AG04449 (cell line): ENCODE measurements at regions not wholly inside any gene's neighbourhood (a gene's known extent, or its start where the extent isn't known, plus 50 kb on each side); places are given as distances from the start of the nearest gene placed in this dataset.

Experiments
- CTCF ChIA-PET: fragments of 350-600 bp; formaldehyde crosslinking; extraction: SDS; loops from one replicate; lab custom pipeline; 2021; ENCODE audit warnings: antibody characterized with exemption; lab: Yijun Ruan, JAX
- POLR2A ChIA-PET: fragments of 400-600, 350-600 bp; formaldehyde crosslinking; extraction: SDS; loops from one replicate; lab custom pipeline; 2020; ENCODE audit warnings: antibody characterized with exemption, inconsistent platforms; lab: Yijun Ruan, JAX
- DNase-seq: peaks from one replicate; pipeline ENCODE4 v3.0.0-alpha.2; 2010; ENCODE audit warnings: low read depth, low spot score
- H3K4me3 ChIP-seq: 2 replicates; pipeline ENCODE4 v1.5.1; 2011; ENCODE audit warnings: low read depth, mild to moderate bottlenecking, control low read depth, low read length
- TF ChIP-seq, protein P1 (sequence below): IDR thresholded peaks from one replicate; pipeline ENCODE4 v1.5.1; 2011; ENCODE audit warnings: mild to moderate bottlenecking, moderate library complexity, low read length, control low read depth, inconsistent platforms; ENCODE audit not compliant: insufficient read depth; ENCODE audit errors: missing control alignments

DNA sequence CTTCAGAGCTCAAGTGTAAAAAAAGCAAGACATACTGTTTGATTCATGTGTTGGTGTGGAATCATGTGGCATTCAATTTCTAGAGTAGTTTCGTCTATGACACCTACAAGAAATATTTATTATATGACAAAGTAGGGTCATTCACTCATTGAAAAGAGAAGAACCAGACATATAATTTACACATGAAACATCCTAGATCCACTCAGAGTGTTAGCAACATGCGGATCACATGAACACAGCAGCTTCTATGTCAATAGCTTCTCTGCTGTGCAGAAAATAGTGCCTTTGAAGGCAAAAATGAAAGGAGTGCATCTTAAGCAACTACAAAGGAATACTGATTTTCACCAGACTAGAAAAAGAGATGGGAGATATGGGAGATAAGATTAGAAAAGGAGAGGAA, 569.8 kb downstream of the RPS29 start:
- H3K4me3 ChIP-seq = no peak overlapping the region
- TF ChIP-seq, protein P1, sequence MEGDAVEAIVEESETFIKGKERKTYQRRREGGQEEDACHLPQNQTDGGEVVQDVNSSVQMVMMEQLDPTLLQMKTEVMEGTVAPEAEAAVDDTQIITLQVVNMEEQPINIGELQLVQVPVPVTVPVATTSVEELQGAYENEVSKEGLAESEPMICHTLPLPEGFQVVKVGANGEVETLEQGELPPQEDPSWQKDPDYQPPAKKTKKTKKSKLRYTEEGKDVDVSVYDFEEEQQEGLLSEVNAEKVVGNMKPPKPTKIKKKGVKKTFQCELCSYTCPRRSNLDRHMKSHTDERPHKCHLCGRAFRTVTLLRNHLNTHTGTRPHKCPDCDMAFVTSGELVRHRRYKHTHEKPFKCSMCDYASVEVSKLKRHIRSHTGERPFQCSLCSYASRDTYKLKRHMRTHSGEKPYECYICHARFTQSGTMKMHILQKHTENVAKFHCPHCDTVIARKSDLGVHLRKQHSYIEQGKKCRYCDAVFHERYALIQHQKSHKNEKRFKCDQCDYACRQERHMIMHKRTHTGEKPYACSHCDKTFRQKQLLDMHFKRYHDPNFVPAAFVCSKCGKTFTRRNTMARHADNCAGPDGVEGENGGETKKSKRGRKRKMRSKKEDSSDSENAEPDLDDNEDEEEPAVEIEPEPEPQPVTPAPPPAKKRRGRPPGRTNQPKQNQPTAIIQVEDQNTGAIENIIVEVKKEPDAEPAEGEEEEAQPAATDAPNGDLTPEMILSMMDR = no peak
- CTCF ChIA-PET = no interaction called here
- POLR2A ChIA-PET = interaction anchor here (0.7 kb wide), 1 partner anchor 26 kb away, joined by 3 read pairs; no protein-coding TSS in a partner anchor
- DNase-seq = no peak

DNA sequence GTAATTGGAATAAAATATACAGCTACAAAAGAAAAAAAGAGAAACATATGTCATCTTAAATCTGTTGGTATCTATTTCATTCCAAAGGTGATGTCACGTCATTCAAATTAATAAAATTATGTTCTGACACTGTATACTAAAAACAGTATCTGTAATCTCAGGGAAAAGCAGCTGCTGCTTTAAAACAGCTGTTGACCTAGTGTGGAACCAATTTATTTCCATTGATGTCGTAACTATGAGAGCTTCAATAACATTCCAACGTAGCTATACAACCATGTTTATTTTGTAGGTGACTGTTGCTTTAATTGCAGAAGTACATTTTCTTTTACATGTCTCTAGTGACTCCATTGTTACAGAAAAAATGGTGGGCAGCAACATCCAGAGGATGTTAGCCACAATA, 571.7 kb downstream of the RPS29 start:
- POLR2A ChIA-PET = no interaction called here
- no peak overlapping the region for H3K4me3 ChIP-seq
- CTCF ChIA-PET = no interaction called here
- TF ChIP-seq, protein P1 = no peak
- DNase-seq = no peak

DNA sequence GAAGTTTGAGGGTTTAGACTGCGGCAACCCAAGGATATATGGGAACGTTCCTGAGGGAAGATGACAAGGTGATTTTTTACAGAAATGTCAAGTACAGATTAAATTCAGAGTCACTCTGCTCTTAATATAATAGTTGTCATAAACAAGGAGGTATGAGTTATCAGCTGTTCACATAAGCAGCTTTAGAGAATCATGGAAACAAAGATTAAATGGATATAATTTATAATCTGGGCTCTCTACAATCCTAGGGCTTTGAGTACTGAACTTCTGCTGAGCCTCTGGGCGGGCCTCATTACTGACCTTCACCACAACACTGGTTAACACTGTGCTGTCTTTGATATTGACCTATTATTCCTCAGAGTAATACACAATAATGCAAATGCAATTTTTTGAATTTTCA, 577.8 kb downstream of the RPS29 start:
- no peak overlapping the region for H3K4me3 ChIP-seq
- CTCF ChIA-PET = no interaction called here
- no peak for DNase-seq
- POLR2A ChIA-PET = no interaction called here
- TF ChIP-seq, protein P1 = no peak

DNA sequence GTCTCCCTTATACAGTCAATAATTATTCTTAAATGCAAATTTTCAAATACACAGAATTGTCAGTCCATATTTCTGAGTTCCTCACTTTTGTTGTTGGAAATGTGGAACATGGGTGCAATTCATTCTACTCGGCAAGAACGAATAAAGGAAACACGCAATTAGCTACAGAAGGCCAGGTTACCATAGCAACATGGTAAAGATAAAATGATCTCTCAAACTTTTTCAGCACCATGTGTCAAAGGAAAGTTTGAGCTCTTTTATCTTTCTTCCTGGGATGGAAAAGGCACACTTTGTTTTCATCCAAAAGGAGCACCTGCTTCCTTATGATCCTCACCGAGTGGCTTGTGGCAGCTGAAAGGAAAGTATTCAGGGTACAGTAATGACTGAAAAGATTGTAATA, 595.0 kb downstream of the RPS29 start:
- no peak for DNase-seq
- no peak overlapping the region for H3K4me3 ChIP-seq
- TF ChIP-seq, protein P1 = no peak
- ChIA-PET POLR2A (no interaction called here), CTCF (no interaction called here)

DNA sequence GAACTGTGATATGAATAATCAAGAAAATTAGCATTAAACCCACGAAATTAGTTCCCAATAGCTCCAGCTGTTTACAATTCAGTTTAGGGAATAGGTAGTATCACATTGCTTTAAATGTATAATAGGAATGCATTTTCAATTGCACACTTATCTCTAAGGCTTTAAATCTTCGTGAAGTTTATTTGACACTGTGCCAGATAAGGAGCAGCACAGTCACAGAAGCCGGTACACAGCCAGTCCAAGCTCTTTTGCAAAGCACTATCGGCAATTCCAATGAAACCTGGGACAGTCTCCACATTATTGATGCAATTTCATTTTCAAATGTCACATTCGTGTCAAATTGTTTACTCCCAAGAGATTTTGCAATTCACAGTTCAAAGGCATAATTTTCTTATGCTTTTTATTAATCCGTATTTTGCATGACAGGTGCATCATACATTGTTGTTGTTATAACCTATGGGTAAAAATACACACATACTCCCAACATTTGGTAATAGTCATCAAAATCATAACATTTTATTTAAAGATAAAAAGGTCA, 602.8 kb downstream of the RPS29 start:
- no peak overlapping the region for H3K4me3 ChIP-seq
- no peak for DNase-seq
- TF ChIP-seq, protein P1 = no peak
- CTCF ChIA-PET = no interaction called here
- POLR2A ChIA-PET = no interaction called here

DNA sequence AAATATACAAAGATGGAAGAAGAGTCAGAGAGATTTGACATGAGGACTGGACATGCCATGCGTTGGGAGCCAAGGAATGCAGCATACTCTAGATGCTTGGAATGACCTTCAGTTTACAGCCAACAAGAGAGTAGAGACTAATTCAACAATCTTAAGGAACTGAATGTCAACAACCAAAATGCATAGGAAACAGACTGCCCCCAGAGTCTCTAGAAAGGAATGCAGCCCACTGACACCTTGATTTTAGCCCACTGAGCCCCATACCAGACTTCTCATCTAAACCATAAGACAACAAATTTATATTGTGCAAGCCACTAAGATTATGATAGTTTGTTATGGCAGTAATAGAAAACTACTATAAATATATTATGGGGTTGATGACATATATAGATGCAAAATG, 611.2 kb downstream of the RPS29 start:
- ChIA-PET CTCF (no interaction called here), POLR2A (no interaction called here)
- DNase-seq = no peak
- H3K4me3 ChIP-seq = no peak overlapping the region
- TF ChIP-seq, protein P1 = no peak
